ENCODE measurements at regions not wholly inside any gene's neighbourhood (a gene's known extent, or its start where the extent isn't known, plus 50 kb on each side); places are given as distances from the start of the nearest gene placed in this dataset.

DNA sequence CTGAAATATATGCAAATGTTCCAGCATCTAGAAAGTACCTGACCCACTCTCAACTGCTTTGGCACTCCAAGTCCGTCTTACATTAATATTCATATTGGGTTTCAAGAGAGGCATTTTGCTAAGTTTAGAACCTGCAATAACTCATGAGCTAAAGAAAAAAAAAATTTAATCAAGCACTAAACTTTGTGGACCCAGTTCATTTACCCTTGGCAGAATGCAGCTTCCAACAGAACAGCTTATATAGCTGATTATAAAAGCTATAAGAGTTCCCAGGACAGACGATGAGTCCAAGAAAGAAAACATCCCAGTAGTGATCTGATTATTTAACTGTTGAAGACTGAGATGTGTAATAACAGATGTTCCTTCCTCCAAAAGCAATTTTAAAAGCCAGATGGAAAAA lies 592.0 kb downstream of the KCNH5 start:
- H3K4me3 ChIP-seq: no peak overlapping the region
- intact Hi-C loops (cut with DNase I; ENCODE audit: low total_unique reads): no loop called here
- no peaks in the 10 kb centered on the region for H3K9me3 ChIP-seq
- DNase-seq: no peak
- H3K4me1 ChIP-seq: no peaks in the 10 kb centered on the region
- no peaks in the 10 kb centered on the region for H3K27me3 ChIP-seq
- H3K36me3 ChIP-seq (ENCODE audit: low read depth, missing control alignments): no peaks in the 10 kb centered on the region
- 78 to 80% methylated on average over 2 of the region's 2 CpGs for WGBS, 2 donors
- H3K27ac ChIP-seq: no peak overlapping the region
- TF ChIP-seq POLR2A (IDR thresholded peaks at IDR 0.05): no peak
- TF ChIP-seq, protein P1, sequence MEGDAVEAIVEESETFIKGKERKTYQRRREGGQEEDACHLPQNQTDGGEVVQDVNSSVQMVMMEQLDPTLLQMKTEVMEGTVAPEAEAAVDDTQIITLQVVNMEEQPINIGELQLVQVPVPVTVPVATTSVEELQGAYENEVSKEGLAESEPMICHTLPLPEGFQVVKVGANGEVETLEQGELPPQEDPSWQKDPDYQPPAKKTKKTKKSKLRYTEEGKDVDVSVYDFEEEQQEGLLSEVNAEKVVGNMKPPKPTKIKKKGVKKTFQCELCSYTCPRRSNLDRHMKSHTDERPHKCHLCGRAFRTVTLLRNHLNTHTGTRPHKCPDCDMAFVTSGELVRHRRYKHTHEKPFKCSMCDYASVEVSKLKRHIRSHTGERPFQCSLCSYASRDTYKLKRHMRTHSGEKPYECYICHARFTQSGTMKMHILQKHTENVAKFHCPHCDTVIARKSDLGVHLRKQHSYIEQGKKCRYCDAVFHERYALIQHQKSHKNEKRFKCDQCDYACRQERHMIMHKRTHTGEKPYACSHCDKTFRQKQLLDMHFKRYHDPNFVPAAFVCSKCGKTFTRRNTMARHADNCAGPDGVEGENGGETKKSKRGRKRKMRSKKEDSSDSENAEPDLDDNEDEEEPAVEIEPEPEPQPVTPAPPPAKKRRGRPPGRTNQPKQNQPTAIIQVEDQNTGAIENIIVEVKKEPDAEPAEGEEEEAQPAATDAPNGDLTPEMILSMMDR (IDR thresholded peaks at IDR 0.05): no peak

- Histone ChIP-seq H3K27me3 (no peaks in the 10 kb centered on the region), H3K27ac (no peak overlapping the region), H3K9me3 (no peaks in the 10 kb centered on the region), H3K4me3 (no peak overlapping the region), H3K4me1 (no peaks in the 10 kb centered on the region), H3K36me3 (ENCODE audit: low read depth, missing control alignments) (no peaks in the 10 kb centered on the region)
- intact Hi-C loops (cut with DNase I; ENCODE audit: low total_unique reads): no loop called here
- DNase-seq: no peak
- WGBS, 2 donors: 90 to 94% methylated on average over 3 of the region's 3 CpGs
- TF ChIP-seq POLR2A (IDR thresholded peaks at IDR 0.05): no peak
- TF ChIP-seq, protein P1 (IDR thresholded peaks at IDR 0.05): no peak
These were observed 589.8 kb downstream of the KCNH5 start for GRCh38 chr14:62455446-62455845.

GRCh38 chr14:62462988-62463387 lies 582.3 kb downstream of the KCNH5 start:
- intact Hi-C loops (cut with DNase I; ENCODE audit: low total_unique reads): no loop called here
- no peaks in the 10 kb centered on the region for H3K9me3 ChIP-seq
- H3K36me3 ChIP-seq (ENCODE audit: low read depth, missing control alignments): no peaks in the 10 kb centered on the region
- no peak for DNase-seq
- TF ChIP-seq, protein P1 (IDR thresholded peaks at IDR 0.05): no peak
- TF ChIP-seq POLR2A (IDR thresholded peaks at IDR 0.05): no peak
- no peaks in the 10 kb centered on the region for H3K4me1 ChIP-seq
- H3K4me3 ChIP-seq: no peak overlapping the region
- H3K27me3 ChIP-seq: no peaks in the 10 kb centered on the region
- no peak overlapping the region for H3K27ac ChIP-seq
- 87 to 88% methylated on average over 4 of the region's 4 CpGs for WGBS, 2 donors

- TF ChIP-seq, protein P1 (IDR thresholded peaks at IDR 0.05): no peak
- no peak for TF ChIP-seq POLR2A (IDR thresholded peaks at IDR 0.05)
- DNase-seq: no peak
- Histone ChIP-seq H3K27me3 (no peaks in the 10 kb centered on the region), H3K9me3 (no peaks in the 10 kb centered on the region), H3K36me3 (ENCODE audit: low read depth, missing control alignments) (no peaks in the 10 kb centered on the region), H3K27ac (no peak overlapping the region), H3K4me3 (no peak overlapping the region), H3K4me1 (no peaks in the 10 kb centered on the region)
- 92 to 100% methylated on average over 1 of the region's 1 CpG for WGBS, 2 donors
- intact Hi-C loops (cut with DNase I; ENCODE audit: low total_unique reads): no loop called here
These were observed 576.3 kb downstream of the KCNH5 start for GRCh38 chr14:62468946-62469345.

DNA sequence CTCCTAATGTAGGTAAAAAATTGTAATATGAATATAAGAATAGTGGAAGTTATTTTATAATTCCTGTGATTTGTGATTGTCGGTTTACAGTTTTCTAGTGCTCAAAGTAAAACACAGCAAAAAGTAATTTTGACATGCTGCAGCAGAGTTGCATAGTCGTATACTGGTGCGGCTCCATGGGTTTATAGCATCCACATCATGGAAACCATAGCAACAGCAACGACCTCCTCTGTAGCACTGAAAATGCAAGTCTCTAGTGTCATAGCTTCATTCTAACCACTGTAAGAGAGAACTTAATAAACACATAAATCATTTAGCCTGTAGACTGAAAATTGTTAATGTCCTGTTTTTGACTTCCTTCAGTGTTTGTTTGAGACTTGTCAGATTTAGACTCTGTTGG lies 574.3 kb downstream of the KCNH5 start:
- H3K27ac ChIP-seq: no peak overlapping the region
- no peaks in the 10 kb centered on the region for H3K4me1 ChIP-seq
- DNase-seq: no peak
- WGBS, 2 donors: 75 to 82% methylated on average over 4 of the region's 4 CpGs
- H3K4me3 ChIP-seq: no peak overlapping the region
- no peaks in the 10 kb centered on the region for H3K9me3 ChIP-seq
- no peaks in the 10 kb centered on the region for H3K36me3 ChIP-seq (ENCODE audit: low read depth, missing control alignments)
- TF ChIP-seq, protein P1 (IDR thresholded peaks at IDR 0.05): no peak
- no peak for TF ChIP-seq POLR2A (IDR thresholded peaks at IDR 0.05)
- intact Hi-C loops (cut with DNase I; ENCODE audit: low total_unique reads): no loop called here
- H3K27me3 ChIP-seq: no peaks in the 10 kb centered on the region

All from testis (tissue), 2 donors.